WTC11 (cell line): ENCODE measurements at regions not wholly inside any gene's neighbourhood (a gene's known extent, or its start where the extent isn't known, plus 50 kb on each side); places are given as distances from the start of the nearest gene placed in this dataset.

Source experiments
- ATAC-seq: fragments of 200-7000 bp; cut with Tn5 transposase; 2 replicates; pipeline ENCODE4 v1.10.0; 2021; ENCODE audit warnings: mild to moderate bottlenecking, moderate library complexity
- CTCF ChIA-PET: fragments of 300-600 bp; sonication (Branson Sonifier 250); formaldehyde crosslinking; loops from one replicate; lab custom pipeline; 2021; ENCODE audit warnings: antibody characterized with exemption; lab: Charles Lee
- POLR2A ChIA-PET: fragments of 350-600 bp; sonication (Branson Sonifier 250); formaldehyde crosslinking; loops from one replicate; lab custom pipeline; 2021; ENCODE audit warnings: antibody characterized with exemption; lab: Charles Lee
- DNase-seq: peaks from one replicate; pipeline ENCODE4 v3.0.0; 2021; ENCODE audit warnings: low spot score
- H3K27ac Mint-ChIP-seq: 2 replicates; pipeline ENCODE4 v1.8.0; 2021; ENCODE audit warnings: mixed read lengths
- H3K27me3 Mint-ChIP-seq: 2 replicates; pipeline ENCODE4 v1.8.0; 2021; ENCODE audit warnings: low read depth, mild to moderate bottlenecking, moderate library complexity, mixed read lengths
- H3K36me3 Mint-ChIP-seq: 2 replicates; pipeline ENCODE4 v1.8.0; 2021; ENCODE audit warnings: mixed read lengths
- H3K4me1 Mint-ChIP-seq: 2 replicates; pipeline ENCODE4 v1.8.0; 2022; ENCODE audit warnings: mixed read lengths
- H3K4me3 Mint-ChIP-seq: 2 replicates; pipeline ENCODE4 v1.8.0; 2021; ENCODE audit warnings: mild to moderate bottlenecking, moderate library complexity, mixed read lengths
- H3K9me3 Mint-ChIP-seq: 2 replicates; pipeline ENCODE4 v1.8.0; 2021; ENCODE audit warnings: mixed read lengths
- ATF1 ChIP-seq: sonication (generic); formaldehyde crosslinking; IDR thresholded peaks from 2 replicates; pipeline ENCODE4 v1.8.1; 2023; ENCODE audit warnings: mild to moderate bottlenecking, moderate library complexity, missing genetic modification reagents
- ESRRA ChIP-seq: sonication (generic); formaldehyde crosslinking; IDR thresholded peaks from 2 replicates; pipeline ENCODE4 v1.8.1; 2022; ENCODE audit warnings: mild to moderate bottlenecking, missing genetic modification reagents, borderline replicate concordance
- FOXK1 ChIP-seq: sonication (generic); formaldehyde crosslinking; IDR thresholded peaks from 2 replicates; pipeline ENCODE4 v1.8.0; 2022; ENCODE audit warnings: mild to moderate bottlenecking, moderate library complexity, missing genetic modification reagents
- HMGA2 ChIP-seq: fragments of 250-450 bp; sonication (Bioruptor Pico); IDR thresholded peaks from 2 replicates; pipeline ENCODE4 v1.4.0; 2021; ENCODE audit warnings: mild to moderate bottlenecking, moderate library complexity
- NFATC4 ChIP-seq: fragments of 250-450 bp; sonication (Bioruptor Pico); IDR thresholded peaks from 2 replicates; pipeline ENCODE4 v1.9.0; 2021; ENCODE audit warnings: mild to moderate bottlenecking
- SP1 ChIP-seq: sonication (generic); formaldehyde crosslinking; conservative IDR thresholded peaks from 2 replicates; pipeline ENCODE4 v1.8.1; 2022; ENCODE audit warnings: missing genetic modification reagents
- TCF7 ChIP-seq: sonication (generic); formaldehyde crosslinking; IDR thresholded peaks from 2 replicates; pipeline ENCODE4 v1.8.0; 2022; ENCODE audit warnings: mild to moderate bottlenecking, low read depth, missing genetic modification reagents, moderate library complexity
- ZNF121 ChIP-seq: sonication (generic); formaldehyde crosslinking; IDR thresholded peaks from 2 replicates; pipeline ENCODE4 v1.8.0; 2023; ENCODE audit warnings: missing genetic modification reagents
- ZNF138 ChIP-seq: sonication (generic); formaldehyde crosslinking; conservative IDR thresholded peaks from 2 replicates; pipeline ENCODE4 v1.8.1; 2022; ENCODE audit warnings: mild to moderate bottlenecking, moderate library complexity, missing genetic modification reagents
- ZNF317 ChIP-seq: sonication (generic); formaldehyde crosslinking; IDR thresholded peaks from 2 replicates; pipeline ENCODE4 v1.8.1; 2023; ENCODE audit warnings: low read depth, mild to moderate bottlenecking, moderate library complexity, missing genetic modification reagents, borderline replicate concordance
- TF ChIP-seq, protein P1 (sequence below): fragments of 250-450 bp; sonication (Bioruptor Pico); conservative IDR thresholded peaks from 2 replicates; pipeline ENCODE4 v1.9.0; 2021; ENCODE audit warnings: mild to moderate bottlenecking
- TF ChIP-seq, protein P2 (sequence below): sonication (generic); formaldehyde crosslinking; IDR thresholded peaks from 2 replicates; pipeline ENCODE4 v1.8.1; 2023; ENCODE audit warnings: mild to moderate bottlenecking, missing genetic modification reagents, moderate library complexity
- TF ChIP-seq, protein P3 (sequence below): fragments of 250-450 bp; sonication (Bioruptor Pico); IDR thresholded peaks from 2 replicates; pipeline ENCODE4 v2.1.2; 2022; ENCODE audit warnings: mild to moderate bottlenecking, moderate library complexity
- TF ChIP-seq, protein P4 (sequence below): sonication (generic); formaldehyde crosslinking; IDR thresholded peaks from 2 replicates; pipeline ENCODE4 v1.8.0; 2022; ENCODE audit warnings: mild to moderate bottlenecking, missing genetic modification reagents
- TF ChIP-seq, protein P5 (sequence below): sonication (generic); formaldehyde crosslinking; IDR thresholded peaks from 2 replicates; pipeline ENCODE4 v1.8.1; 2022; ENCODE audit warnings: mild to moderate bottlenecking, missing genetic modification reagents, moderate library complexity, borderline replicate concordance
- TF ChIP-seq, protein P6 (sequence below): fragments of 250-450 bp; sonication (Bioruptor Pico); IDR thresholded peaks from 2 replicates; pipeline ENCODE4 v1.9.0; 2021; ENCODE audit warnings: moderate library complexity, mild to moderate bottlenecking, inconsistent platforms, borderline replicate concordance
- TF ChIP-seq, protein P7 (sequence below): fragments of 250-450 bp; sonication (Bioruptor Pico); IDR thresholded peaks from 2 replicates; pipeline ENCODE4 v1.8.0; 2021; ENCODE audit warnings: mild to moderate bottlenecking
- TF ChIP-seq, protein P8 (sequence below): sonication (generic); formaldehyde crosslinking; IDR thresholded peaks from 2 replicates; pipeline ENCODE4 v1.8.1; 2023; ENCODE audit warnings: mild to moderate bottlenecking, missing genetic modification reagents, moderate library complexity
- TF ChIP-seq, protein P9 (sequence below): sonication (generic); formaldehyde crosslinking; IDR thresholded peaks from 2 replicates; pipeline ENCODE4 v1.8.0; 2022; ENCODE audit warnings: mild to moderate bottlenecking, missing genetic modification reagents

DNA sequence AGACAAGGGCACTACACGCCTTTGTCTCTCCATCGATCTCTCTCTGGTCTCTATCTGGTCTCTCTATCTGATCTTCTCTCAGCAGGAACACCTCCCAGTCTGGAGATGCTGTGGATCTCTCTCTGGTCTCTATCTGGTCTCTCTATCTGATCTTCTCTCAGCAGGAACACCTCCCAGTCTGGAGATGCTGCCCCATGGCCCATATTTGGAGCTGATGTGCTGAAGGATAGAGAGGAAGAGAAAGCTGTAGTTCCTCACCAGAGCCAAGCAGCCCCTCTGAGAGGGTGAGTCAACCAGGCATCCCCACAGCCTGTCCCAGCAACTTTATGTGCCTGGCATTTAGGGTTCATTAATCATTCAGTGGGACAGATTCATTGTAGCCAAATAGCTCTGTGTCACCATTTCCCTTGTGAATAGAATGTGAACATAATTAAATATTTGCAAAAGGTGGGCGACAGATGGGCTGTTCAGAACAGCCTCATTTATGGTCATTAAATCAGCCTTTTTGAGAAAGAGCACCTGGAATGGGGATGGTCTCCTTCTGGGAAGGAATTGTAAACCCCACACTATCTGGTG, 189.3 kb upstream of the MAST4 start:
- no peak for DNase-seq
- ATAC-seq, result no peak
- TF ChIP-seq TCF7 (CRISPR knock-in tag) (no peak), ZNF138 (no peak), ATF1 (no peak), FOXK1 (CRISPR knock-in tag) (no peak), ESRRA (CRISPR knock-in tag) (no peak), SP1 (CRISPR knock-in tag) (no peak), ZNF121 (CRISPR knock-in tag) (no peak), HMGA2 (no peak), ZNF317 (CRISPR knock-in tag) (no peak), NFATC4 (CRISPR knock-in tag) (no peak)
- TF ChIP-seq, protein P1, sequence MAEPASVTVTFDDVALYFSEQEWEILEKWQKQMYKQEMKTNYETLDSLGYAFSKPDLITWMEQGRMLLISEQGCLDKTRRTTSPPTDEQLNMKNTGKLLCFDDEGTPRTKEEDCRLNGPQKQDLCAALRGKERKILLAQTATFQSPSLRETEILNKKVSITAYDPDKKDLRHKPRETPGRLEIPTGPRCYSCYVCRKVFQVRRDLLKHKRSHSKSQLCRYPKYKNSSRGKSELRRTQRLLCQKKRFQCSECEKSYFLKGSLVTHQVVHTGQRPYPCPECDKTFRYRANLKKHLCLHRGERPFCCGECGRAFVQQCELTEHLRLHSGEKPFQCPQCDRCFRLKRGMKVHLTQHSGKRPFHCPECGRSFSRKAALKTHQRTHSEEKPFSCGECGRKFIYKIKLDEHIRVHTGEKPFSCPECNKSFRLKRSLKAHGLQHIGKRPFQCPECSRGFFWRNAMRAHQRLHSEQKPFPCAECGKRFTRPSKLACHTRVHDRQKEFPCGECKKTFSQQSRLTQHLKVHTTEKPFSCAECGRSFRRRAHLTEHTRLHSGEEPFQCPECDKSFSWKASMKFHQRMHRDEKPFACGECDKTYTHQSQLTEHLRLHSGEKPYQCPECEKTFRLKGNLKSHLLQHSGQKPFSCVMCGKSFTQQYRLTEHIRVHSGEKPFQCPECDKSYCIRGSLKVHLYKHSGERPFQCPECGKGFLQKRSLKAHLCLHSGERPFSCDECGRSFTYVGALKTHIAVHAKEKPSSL (CRISPR knock-in tag), result no peak
- TF ChIP-seq, protein P2, sequence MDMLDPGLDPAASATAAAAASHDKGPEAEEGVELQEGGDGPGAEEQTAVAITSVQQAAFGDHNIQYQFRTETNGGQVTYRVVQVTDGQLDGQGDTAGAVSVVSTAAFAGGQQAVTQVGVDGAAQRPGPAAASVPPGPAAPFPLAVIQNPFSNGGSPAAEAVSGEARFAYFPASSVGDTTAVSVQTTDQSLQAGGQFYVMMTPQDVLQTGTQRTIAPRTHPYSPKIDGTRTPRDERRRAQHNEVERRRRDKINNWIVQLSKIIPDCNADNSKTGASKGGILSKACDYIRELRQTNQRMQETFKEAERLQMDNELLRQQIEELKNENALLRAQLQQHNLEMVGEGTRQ (CRISPR knock-in tag), result no peak
- TF ChIP-seq, protein P3, sequence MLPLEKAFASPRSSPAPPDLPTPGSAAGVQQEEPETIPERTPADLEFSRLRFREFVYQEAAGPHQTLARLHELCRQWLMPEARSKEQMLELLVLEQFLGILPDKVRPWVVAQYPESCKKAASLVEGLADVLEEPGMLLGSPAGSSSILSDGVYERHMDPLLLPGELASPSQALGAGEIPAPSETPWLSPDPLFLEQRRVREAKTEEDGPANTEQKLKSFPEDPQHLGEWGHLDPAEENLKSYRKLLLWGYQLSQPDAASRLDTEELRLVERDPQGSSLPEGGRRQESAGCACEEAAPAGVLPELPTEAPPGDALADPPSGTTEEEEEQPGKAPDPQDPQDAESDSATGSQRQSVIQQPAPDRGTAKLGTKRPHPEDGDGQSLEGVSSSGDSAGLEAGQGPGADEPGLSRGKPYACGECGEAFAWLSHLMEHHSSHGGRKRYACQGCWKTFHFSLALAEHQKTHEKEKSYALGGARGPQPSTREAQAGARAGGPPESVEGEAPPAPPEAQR (CRISPR knock-in tag), result no peak
- TF ChIP-seq, protein P4, sequence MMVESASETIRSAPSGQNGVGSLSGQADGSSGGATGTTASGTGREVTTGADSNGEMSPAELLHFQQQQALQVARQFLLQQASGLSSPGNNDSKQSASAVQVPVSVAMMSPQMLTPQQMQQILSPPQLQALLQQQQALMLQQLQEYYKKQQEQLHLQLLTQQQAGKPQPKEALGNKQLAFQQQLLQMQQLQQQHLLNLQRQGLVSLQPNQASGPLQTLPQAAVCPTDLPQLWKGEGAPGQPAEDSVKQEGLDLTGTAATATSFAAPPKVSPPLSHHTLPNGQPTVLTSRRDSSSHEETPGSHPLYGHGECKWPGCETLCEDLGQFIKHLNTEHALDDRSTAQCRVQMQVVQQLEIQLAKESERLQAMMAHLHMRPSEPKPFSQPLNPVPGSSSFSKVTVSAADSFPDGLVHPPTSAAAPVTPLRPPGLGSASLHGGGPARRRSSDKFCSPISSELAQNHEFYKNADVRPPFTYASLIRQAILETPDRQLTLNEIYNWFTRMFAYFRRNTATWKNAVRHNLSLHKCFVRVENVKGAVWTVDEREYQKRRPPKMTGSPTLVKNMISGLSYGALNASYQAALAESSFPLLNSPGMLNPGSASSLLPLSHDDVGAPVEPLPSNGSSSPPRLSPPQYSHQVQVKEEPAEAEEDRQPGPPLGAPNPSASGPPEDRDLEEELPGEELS (CRISPR knock-in tag), result no peak
- TF ChIP-seq, protein P5, sequence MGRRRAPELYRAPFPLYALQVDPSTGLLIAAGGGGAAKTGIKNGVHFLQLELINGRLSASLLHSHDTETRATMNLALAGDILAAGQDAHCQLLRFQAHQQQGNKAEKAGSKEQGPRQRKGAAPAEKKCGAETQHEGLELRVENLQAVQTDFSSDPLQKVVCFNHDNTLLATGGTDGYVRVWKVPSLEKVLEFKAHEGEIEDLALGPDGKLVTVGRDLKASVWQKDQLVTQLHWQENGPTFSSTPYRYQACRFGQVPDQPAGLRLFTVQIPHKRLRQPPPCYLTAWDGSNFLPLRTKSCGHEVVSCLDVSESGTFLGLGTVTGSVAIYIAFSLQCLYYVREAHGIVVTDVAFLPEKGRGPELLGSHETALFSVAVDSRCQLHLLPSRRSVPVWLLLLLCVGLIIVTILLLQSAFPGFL, result no peak
- TF ChIP-seq, protein P6, sequence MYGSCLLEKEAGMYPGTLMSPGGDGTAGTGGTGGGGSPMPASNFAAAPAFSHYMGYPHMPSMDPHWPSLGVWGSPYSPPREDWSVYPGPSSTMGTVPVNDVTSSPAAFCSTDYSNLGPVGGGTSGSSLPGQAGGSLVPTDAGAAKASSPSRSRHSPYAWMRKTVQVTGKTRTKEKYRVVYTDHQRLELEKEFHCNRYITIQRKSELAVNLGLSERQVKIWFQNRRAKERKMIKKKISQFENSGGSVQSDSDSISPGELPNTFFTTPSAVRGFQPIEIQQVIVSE (CRISPR knock-in tag), result no peak
- TF ChIP-seq, protein P7, sequence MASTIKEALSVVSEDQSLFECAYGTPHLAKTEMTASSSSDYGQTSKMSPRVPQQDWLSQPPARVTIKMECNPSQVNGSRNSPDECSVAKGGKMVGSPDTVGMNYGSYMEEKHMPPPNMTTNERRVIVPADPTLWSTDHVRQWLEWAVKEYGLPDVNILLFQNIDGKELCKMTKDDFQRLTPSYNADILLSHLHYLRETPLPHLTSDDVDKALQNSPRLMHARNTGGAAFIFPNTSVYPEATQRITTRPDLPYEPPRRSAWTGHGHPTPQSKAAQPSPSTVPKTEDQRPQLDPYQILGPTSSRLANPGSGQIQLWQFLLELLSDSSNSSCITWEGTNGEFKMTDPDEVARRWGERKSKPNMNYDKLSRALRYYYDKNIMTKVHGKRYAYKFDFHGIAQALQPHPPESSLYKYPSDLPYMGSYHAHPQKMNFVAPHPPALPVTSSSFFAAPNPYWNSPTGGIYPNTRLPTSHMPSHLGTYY (CRISPR knock-in tag), result no peak
- TF ChIP-seq, protein P8, sequence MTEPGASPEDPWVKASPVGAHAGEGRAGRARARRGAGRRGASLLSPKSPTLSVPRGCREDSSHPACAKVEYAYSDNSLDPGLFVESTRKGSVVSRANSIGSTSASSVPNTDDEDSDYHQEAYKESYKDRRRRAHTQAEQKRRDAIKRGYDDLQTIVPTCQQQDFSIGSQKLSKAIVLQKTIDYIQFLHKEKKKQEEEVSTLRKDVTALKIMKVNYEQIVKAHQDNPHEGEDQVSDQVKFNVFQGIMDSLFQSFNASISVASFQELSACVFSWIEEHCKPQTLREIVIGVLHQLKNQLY, result no peak
- TF ChIP-seq, protein P9, sequence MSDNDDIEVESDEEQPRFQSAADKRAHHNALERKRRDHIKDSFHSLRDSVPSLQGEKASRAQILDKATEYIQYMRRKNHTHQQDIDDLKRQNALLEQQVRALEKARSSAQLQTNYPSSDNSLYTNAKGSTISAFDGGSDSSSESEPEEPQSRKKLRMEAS (CRISPR knock-in tag), result no peak
- Mint-ChIP-seq H3K27me3 (no peaks in the 10 kb centered on the region; the same call in 1 of the 2 replicates), H3K36me3 (peaks cover 5% of the 10 kb centered on the region), H3K4me1 (no peaks in the 10 kb centered on the region), H3K4me3 (no peak overlapping the region), H3K9me3 (peaks cover 19% of the 10 kb centered on the region), H3K27ac (no peak overlapping the region)
- POLR2A ChIA-PET, result no interaction called here
- CTCF ChIA-PET, result no interaction called here
